ENCODE measurements at regions not wholly inside any gene's neighbourhood (a gene's known extent, or its start where the extent isn't known, plus 50 kb on each side); places are given as distances from the start of the nearest gene placed in this dataset.

DNA sequence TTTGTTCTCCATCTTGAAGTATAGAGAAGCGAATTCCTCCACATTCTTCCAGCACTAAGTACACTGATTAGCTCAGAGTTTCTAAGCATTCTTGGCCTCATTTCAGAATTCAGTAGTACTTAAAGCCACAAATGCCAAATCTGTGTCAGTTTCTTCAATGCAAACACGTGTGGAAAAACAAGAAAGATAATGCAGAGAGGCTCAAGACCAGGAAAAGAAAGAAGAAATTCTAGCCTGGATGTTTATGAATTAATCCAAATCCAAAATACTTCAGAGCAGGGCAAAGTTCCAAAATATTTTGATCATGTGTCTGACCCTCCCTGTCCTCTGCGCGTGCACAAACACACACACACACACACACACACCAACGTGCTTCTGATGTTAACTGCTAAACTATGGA, 457.6 kb downstream of the SLCO4C1 start:
- no peaks in the 10 kb centered on the region for H3K9me1 ChIP-seq (ENCODE audit: control insufficient read depth, insufficient read depth, low read length)
- FAIRE-seq (no peak), ATAC-seq (no peak), DNase-seq (ENCODE audit: extremely low read depth in 1 of 4, low spot score in 3 of 4) (no peak)
- ChIA-PET POLR2A (no interaction called here), CTCF (ENCODE audit: low intra/inter-chr PET ratio) (no interaction called here)
- WGBS (ENCODE audit: insufficient coverage, low coverage, missing lambda C conversion rate), result 3% methylated on average over 5 of the region's 5 CpGs
- no peak overlapping the region for H3K27ac ChIP-seq (ENCODE audit: extremely low read depth, low read depth, low read length)
- H3K9ac ChIP-seq (ENCODE audit: insufficient read depth in 1 of 2, low read depth in 2 of 2, low read length in 2 of 2), result no peak overlapping the region
- no peaks in the 10 kb centered on the region for H3K36me3 ChIP-seq (ENCODE audit: control insufficient read depth, insufficient read depth, low read length)
- H2AFZ ChIP-seq (ENCODE audit: low read depth, low read length), result no peak overlapping the region
- BruUV-seq (replicated peaks), result no TSS peak
- in situ Hi-C loops (cut with MboI), result no loop called here
- no peaks in the 10 kb centered on the region for H4K20me1 ChIP-seq (replicated peaks; ENCODE audit: control insufficient read depth, insufficient read depth, low read length)
- H3K4me2 ChIP-seq (ENCODE audit: insufficient read depth, low read length), result no peak overlapping the region
- no peaks in the 10 kb centered on the region for H3K27me3 ChIP-seq (ENCODE audit: control insufficient read depth in 2 of 2, insufficient read depth in 2 of 2, low read length in 2 of 2)
- no peaks in the 10 kb centered on the region for H3K4me1 ChIP-seq (replicated peaks in 1 of 2; ENCODE audit: control insufficient read depth in 2 of 2, insufficient read depth in 2 of 2, low read length in 2 of 2)
- no peaks in the 10 kb centered on the region; the same call in 1 of the 2 replicates for H3K9me3 ChIP-seq (replicated peaks; ENCODE audit: control insufficient read depth, insufficient read depth, low read depth, low read length)
- TF ChIP-seq NFIC (IDR thresholded peaks at IDR 0.05) (no peak), ZZZ3 (IDR thresholded peaks at IDR 0.05) (no peak), ILK (tag; IDR thresholded peaks at IDR 0.05; ENCODE audit: borderline replicate concordance, low read depth) (no peak), NUFIP1 (IDR thresholded peaks at IDR 0.05; ENCODE audit: partially characterized antibody) (no peak), MYBL2 (IDR thresholded peaks at IDR 0.05; ENCODE audit: low read depth) (no peak), MYBL2 (CRISPR knock-in tag; IDR thresholded peaks at IDR 0.05; ENCODE audit: borderline replicate concordance) (no peak), MAFK (IDR thresholded peaks at IDR 0.05; ENCODE audit: low read length) (no peak)
- TF ChIP-seq, protein P1, sequence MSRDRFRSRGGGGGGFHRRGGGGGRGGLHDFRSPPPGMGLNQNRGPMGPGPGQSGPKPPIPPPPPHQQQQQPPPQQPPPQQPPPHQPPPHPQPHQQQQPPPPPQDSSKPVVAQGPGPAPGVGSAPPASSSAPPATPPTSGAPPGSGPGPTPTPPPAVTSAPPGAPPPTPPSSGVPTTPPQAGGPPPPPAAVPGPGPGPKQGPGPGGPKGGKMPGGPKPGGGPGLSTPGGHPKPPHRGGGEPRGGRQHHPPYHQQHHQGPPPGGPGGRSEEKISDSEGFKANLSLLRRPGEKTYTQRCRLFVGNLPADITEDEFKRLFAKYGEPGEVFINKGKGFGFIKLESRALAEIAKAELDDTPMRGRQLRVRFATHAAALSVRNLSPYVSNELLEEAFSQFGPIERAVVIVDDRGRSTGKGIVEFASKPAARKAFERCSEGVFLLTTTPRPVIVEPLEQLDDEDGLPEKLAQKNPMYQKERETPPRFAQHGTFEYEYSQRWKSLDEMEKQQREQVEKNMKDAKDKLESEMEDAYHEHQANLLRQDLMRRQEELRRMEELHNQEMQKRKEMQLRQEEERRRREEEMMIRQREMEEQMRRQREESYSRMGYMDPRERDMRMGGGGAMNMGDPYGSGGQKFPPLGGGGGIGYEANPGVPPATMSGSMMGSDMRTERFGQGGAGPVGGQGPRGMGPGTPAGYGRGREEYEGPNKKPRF (IDR thresholded peaks at IDR 0.05; ENCODE audit: low read depth, low read length), result no peak
- TF ChIP-seq, protein P2, sequence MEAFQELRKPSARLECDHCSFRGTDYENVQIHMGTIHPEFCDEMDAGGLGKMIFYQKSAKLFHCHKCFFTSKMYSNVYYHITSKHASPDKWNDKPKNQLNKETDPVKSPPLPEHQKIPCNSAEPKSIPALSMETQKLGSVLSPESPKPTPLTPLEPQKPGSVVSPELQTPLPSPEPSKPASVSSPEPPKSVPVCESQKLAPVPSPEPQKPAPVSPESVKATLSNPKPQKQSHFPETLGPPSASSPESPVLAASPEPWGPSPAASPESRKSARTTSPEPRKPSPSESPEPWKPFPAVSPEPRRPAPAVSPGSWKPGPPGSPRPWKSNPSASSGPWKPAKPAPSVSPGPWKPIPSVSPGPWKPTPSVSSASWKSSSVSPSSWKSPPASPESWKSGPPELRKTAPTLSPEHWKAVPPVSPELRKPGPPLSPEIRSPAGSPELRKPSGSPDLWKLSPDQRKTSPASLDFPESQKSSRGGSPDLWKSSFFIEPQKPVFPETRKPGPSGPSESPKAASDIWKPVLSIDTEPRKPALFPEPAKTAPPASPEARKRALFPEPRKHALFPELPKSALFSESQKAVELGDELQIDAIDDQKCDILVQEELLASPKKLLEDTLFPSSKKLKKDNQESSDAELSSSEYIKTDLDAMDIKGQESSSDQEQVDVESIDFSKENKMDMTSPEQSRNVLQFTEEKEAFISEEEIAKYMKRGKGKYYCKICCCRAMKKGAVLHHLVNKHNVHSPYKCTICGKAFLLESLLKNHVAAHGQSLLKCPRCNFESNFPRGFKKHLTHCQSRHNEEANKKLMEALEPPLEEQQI (IDR thresholded peaks at IDR 0.05), result no peak
- intact Hi-C loops (cut with micrococcal nuclease), result no loop called here
- H3K4me3 ChIP-seq, result no peak overlapping the region
- no peaks in the 10 kb centered on the region for H3K79me2 ChIP-seq (ENCODE audit: control insufficient read depth, insufficient read depth, low read length)

All from K562 (cell line).